Loucy (cell line): ENCODE measurements at regions not wholly inside any gene's neighbourhood (a gene's known extent, or its start where the extent isn't known, plus 50 kb on each side); places are given as distances from the start of the nearest gene placed in this dataset.

Source experiments
- H2AFZ ChIP-seq: fragments of 200-600 bp; sonication (generic); 2 replicates; pipeline ENCODE4 v1.6.0; 2016; ENCODE audit warnings: antibody characterized with exemption, mild to moderate bottlenecking, low read length, moderate library complexity
- H3F3A ChIP-seq: fragments of 200-600 bp; 2 replicates; pipeline ENCODE4 v1.6.0; 2016; ENCODE audit warnings: antibody characterized with exemption, low read depth, mild to moderate bottlenecking
- H3K27me3 ChIP-seq: fragments of 200-600 bp; sonication (generic); 2 replicates; pipeline ENCODE4 v1.6.1; 2014; ENCODE audit warnings: low read length, mild to moderate bottlenecking; ENCODE audit not compliant: insufficient read depth, poor library complexity, severe bottlenecking
- H3K36me3 ChIP-seq: fragments of 200-600 bp; sonication (generic); 2 replicates; pipeline ENCODE4 v1.6.1; 2016; ENCODE audit warnings: low read length; ENCODE audit not compliant: insufficient read depth
- H3K4me1 ChIP-seq: fragments of 200-600 bp; sonication (generic); 2 replicates; pipeline ENCODE4 v1.5.1; 2014; ENCODE audit warnings: low read length, mild to moderate bottlenecking; ENCODE audit not compliant: insufficient read depth, poor library complexity, severe bottlenecking
- H3K4me2 ChIP-seq: fragments of 200-600 bp; sonication (generic); 2 replicates; pipeline ENCODE4 v1.6.0; 2014; ENCODE audit warnings: antibody characterized with exemption, low read length, low read depth, mild to moderate bottlenecking; ENCODE audit not compliant: poor library complexity, severe bottlenecking
- H3K4me3 ChIP-seq: fragments of 200-600 bp; sonication (generic); 2 replicates; pipeline ENCODE4 v1.5.1; 2014; ENCODE audit warnings: low read length, mild to moderate bottlenecking, mixed read lengths; ENCODE audit not compliant: poor library complexity, severe bottlenecking
- H3K79me2 ChIP-seq: fragments of 200-600 bp; sonication (generic); 2 replicates; pipeline ENCODE4 v1.6.1; 2014; ENCODE audit warnings: low read length; ENCODE audit not compliant: insufficient read depth
- H3K9ac ChIP-seq: fragments of 200-600 bp; sonication (generic); 2 replicates; pipeline ENCODE4 v1.6.0; 2014; ENCODE audit warnings: mild to moderate bottlenecking, low read depth, low read length, moderate library complexity; ENCODE audit not compliant: poor library complexity, severe bottlenecking
- H3K9me2 ChIP-seq: fragments of 200-600 bp; sonication (generic); replicated peaks from 2 replicates; pipeline ENCODE4 v1.6.1; 2016; ENCODE audit warnings: low read depth, low read length, mixed read lengths
- H3K9me3 ChIP-seq: fragments of 200-600 bp; sonication (generic); 2 replicates; pipeline ENCODE4 v1.6.1; 2014; ENCODE audit warnings: mild to moderate bottlenecking, antibody characterized with exemption, low read length, low read depth; ENCODE audit not compliant: insufficient read depth
- H4K20me1 ChIP-seq: fragments of 200-600 bp; sonication (generic); 2 replicates; pipeline ENCODE4 v1.6.0; 2014; ENCODE audit warnings: antibody characterized with exemption, low read length, mild to moderate bottlenecking; ENCODE audit not compliant: insufficient read depth, poor library complexity, severe bottlenecking
- CTCF ChIP-seq: fragments of 200-600 bp; sonication (generic); conservative IDR thresholded peaks from 2 replicates; pipeline ENCODE4 v1.5.1; 2014; ENCODE audit warnings: mild to moderate bottlenecking, antibody characterized with exemption, low read length
- EZH2phosphoT487 ChIP-seq: fragments of 200-600 bp; IDR thresholded peaks from 2 replicates; pipeline ENCODE4 v1.6.1; 2018; ENCODE audit warnings: antibody characterized with exemption, mild to moderate bottlenecking, moderate library complexity, borderline replicate concordance

- Histone ChIP-seq H3K36me3 (no peaks in the 10 kb centered on the region), H3K4me1 (no peaks in the 10 kb centered on the region), H3K79me2 (no peaks in the 10 kb centered on the region), H2AFZ (no peak overlapping the region), H3K9me3 (no peaks in the 10 kb centered on the region), H3K27me3 (no peaks in the 10 kb centered on the region), H3F3A (no peaks in the 10 kb centered on the region), H3K4me3 (no peak overlapping the region), H3K9me2 (no peaks in the 10 kb centered on the region), H4K20me1 (no peaks in the 10 kb centered on the region), H3K9ac (no peak overlapping the region), H3K4me2 (no peak overlapping the region)
- TF ChIP-seq EZH2phosphoT487 (no peak), CTCF (no peak)
Measured at GRCh38 chr5:155728146-155728856, 598.7 kb upstream of the SGCD start.

GRCh38 chr5:155728857-155729683 is 597.9 kb upstream of the SGCD start:
- Histone ChIP-seq H2AFZ (no peak overlapping the region), H3K27me3 (no peaks in the 10 kb centered on the region), H4K20me1 (no peaks in the 10 kb centered on the region), H3K9me2 (no peaks in the 10 kb centered on the region), H3K36me3 (no peaks in the 10 kb centered on the region), H3K4me2 (no peak overlapping the region), H3K4me1 (no peaks in the 10 kb centered on the region), H3K79me2 (no peaks in the 10 kb centered on the region), H3K9me3 (no peaks in the 10 kb centered on the region), H3K9ac (no peak overlapping the region), H3K4me3 (no peak overlapping the region), H3F3A (no peaks in the 10 kb centered on the region)
- TF ChIP-seq CTCF (no peak), EZH2phosphoT487 (no peak)

DNA sequence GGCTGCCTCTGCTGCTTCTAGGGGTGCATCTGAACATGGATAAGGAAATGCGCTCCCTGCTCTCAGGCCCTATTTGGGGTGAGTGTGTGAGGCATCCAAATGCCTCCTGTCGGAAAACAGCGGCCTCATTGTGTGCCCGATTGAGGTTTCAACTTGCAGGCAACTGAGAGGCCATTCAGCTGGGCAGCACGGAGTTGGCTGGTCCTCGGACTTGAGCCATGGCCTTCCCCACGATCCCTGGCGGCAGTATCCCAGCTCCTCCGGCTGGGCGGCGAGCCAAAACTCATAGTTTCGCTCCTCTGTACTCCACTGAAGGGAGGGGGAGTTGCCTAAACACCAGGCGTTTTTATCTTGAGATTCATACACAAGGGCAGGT is 597.3 kb upstream of the SGCD start:
- no peaks in the 10 kb centered on the region for H4K20me1 ChIP-seq
- no peak overlapping the region for H3K4me2 ChIP-seq
- H3K27me3 ChIP-seq = no peaks in the 10 kb centered on the region
- no peak overlapping the region for H3K4me3 ChIP-seq
- no peaks in the 10 kb centered on the region for H3K9me2 ChIP-seq
- no peaks in the 10 kb centered on the region for H3K36me3 ChIP-seq
- H2AFZ ChIP-seq = no peak overlapping the region
- no peaks in the 10 kb centered on the region for H3K9me3 ChIP-seq
- TF ChIP-seq CTCF = no peak
- TF ChIP-seq EZH2phosphoT487 = no peak
- no peaks in the 10 kb centered on the region for H3F3A ChIP-seq
- H3K79me2 ChIP-seq = no peaks in the 10 kb centered on the region
- H3K4me1 ChIP-seq = no peaks in the 10 kb centered on the region
- H3K9ac ChIP-seq = no peak overlapping the region
